M059J (cell line): ENCODE measurements at regions not wholly inside any gene's neighbourhood (a gene's known extent, or its start where the extent isn't known, plus 50 kb on each side); places are given as distances from the start of the nearest gene placed in this dataset.
"Not testable (repeated sequence)": the region's sequence is repeated elsewhere in the genome, so short reads cannot be mapped to it uniquely, and the experiment has no call there.

Experiments
- DNase-seq: peaks from one replicate; pipeline ENCODE4 v3.0.0-alpha.2; 2012; ENCODE audit warnings: low read depth

DNA sequence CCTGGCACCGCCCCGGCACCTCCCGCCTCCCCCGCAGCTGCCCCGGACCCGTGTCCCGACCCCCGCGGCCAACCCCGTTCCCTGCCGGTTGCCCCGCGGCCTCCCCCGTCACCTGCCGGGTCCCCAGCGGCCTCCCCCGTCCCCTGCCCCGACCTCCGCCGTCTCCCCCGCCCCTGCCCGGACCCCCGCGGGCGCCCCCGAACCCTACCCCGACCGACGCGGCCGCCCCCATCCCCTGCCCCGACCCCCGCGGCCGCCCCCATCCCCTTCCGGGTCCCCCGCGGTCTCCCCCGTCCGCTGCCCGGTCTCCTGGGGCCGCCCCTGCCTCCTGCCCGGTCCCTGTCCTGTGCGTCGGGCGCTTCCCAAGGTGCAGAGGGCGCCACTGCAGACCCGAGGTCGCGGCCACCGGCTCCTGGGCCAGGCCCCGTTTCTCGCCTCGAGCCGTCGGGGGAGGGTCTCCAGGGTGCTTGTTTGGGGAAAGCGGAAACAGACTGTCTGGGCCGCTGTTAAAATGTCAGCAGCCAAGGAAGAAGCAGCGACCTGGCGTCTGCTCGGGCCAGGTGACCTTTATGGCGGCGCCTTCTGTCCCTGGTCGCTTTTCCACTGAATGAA, 51.6 kb upstream of the APOD start:
- DNase-seq = not testable (repeated sequence)

DNA sequence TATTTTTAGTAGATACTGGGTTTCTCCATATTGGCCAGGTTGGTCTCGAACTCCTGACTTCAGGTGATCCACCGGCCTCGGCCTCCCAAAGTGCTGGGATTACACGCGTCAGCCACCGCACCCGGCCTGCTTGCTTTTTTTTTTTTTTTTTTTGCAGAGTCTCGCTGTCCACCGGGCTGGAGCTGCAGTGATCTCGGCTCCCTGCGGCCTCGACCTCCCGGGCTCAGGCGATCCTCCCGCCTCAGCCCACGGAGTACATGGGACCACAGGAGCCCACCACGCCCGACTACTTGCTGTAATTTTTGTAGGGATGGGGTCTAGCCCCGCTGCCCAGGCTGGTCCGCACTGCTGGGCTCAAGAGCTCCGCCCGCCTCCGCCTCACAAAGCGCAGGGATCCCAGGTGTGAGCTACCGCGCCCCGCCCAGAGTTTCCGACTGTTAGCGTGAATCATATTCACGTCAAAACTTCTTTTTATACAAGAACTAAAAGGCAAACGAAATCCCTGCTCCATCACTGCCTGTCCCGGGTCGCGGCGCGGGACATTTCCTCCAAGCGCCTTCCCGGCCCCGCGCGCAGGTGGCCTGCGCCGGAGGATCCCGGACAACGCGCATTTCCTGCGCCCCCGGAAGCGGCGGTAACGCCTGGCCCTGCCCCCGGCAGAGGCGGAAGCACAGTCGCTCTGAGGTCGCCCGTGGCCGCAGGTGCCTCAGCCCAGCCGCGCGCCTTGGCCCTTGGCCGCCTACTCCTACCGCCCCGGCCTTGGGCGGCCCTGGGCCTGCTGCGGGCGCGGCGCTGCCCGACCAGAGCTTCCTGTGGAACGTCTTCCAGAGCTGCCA, 50.9 kb upstream of the APOD start:
- DNase-seq = not testable (repeated sequence)
